ENCODE measurements at regions not wholly inside any gene's neighbourhood (a gene's known extent, or its start where the extent isn't known, plus 50 kb on each side); places are given as distances from the start of the nearest gene placed in this dataset.

DNA sequence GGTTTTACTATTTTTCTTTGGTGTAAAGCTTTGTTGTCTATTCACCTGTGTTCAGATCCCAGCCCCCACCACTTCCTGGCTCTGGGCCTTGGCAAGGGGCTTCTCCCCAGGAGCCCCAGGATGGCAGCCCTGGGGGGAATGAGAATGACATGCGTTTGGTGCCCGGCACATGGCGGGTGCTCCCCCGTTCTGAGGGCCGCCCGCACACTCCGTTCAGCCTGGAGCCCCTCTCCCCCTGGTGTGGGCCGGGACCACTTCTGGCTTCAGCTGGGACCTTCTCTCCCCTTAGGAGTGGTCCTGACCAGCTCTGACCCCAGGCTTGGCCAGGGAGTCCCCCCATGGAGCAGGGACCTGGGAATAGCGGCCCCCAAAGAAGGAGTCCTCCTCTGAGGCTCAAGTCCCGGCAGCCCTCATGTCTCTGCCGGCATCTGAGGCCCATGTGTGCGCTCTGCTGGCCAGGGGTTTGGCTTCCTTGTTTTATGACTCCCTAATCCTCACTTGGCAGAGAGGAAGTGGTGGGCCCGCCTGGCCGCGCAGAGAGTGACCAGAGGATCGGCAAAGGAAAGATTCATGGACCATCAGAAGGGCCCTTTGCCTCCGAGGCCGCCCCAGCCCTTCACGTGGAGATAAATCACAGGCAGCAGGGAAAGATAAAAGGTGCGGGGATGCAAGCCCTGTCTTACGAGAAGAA, 57.0 kb upstream of the LMX1B start:
- no peak for DNase-seq

DNA sequence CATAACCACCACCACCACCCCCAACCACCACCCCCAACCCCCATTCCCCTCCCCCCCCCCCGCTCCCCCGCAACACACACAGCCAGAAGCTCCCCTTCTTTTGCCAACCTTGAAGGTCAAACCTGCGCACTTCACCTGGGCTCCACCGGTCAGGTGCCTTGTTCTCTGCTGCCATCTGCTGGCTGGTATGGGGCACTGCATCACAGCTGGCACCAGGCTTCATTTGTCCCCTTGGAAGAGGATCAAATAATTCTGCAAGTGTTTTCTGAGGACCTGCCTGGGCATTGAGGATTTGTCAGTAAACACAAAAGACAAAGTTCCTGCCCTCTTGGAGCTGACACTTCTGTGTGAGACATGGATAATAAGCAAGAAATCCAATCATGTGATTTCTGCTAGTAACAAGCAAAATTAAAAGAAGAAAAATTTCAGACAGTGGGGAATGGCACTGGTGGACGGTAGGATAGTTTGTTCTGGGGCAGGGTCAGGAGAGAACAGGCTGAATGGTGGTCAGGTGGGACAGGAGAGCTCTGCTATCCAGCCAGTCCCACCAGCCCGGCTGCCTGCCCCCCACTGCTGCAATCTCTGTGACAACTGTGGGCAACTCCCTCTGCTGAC, 55.6 kb upstream of the LMX1B start:
- peak; percentile 8 for DNase-seq

DNA sequence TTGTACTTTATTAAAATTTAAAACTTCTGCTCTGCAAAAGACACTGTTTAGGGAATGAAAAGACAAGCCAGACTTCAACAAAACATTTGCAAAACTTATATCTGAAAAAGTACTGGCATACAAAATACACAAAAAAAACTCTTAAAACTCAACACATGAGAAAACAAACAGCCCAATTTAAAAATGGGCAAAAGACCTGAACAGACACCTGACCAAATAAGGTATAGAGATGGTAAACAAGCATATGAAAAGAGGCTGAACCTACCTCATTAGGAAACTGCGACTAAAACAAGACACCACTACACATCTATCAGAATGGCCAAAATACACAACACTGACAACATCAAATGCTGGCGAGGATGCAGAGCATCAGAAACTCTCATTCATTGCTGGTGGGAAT, 54.4 kb upstream of the LMX1B start:
- DNase-seq, result no peak

DNA sequence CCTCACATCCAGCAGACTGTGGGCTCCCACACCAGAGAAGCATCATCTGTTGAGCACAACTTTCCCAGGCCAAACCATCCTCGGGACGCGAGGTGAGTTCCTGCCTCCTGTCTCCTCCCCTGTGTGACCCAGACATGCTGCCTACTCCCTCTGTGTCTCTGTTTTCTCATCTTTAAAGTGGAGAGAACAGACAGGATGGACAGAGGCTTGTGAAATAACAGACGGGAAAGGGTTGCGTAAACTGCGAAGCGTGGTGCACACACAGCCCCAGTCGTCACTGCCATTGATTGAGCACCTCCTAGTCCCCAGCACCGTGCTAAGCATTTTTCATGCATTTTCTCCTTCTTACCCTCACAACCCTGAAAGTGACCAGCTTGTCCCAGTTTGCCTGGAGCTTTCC, 52.1 kb upstream of the LMX1B start:
- DNase-seq, result no peak

DNA sequence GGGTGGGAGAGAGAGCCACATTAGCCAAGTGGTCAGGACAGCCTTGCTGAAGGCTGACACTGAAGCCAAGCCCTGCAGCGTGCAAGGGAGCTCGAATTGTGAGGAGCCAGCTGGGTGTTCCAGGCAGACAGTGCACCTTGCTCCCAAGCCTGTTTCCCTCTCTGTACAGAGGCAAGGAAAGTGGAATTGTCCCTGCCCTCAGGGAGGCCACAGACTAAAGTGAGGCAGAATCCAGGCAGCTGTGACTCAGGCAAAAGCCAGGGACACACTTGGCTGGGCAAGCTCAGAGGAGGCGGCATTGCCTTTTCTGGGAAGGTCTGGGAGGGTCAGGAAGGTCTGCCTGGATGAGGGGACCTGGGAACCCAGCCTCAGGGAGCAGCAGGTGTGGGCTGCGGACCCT, 50.2 kb upstream of the LMX1B start:
- no peak for DNase-seq
